Stimulated activated naive CD8-positive, alpha-beta T cell treated with anti-CD3 and anti-CD28 coated beads, Interleukin-15, amount 100 ng/mL, for 72 hours (primary cell): ENCODE measurements at regions not wholly inside any gene's neighbourhood (a gene's known extent, or its start where the extent isn't known, plus 50 kb on each side); places are given as distances from the start of the nearest gene placed in this dataset.
A peak's percentile ranks its signal among the peaks of the same experiment; 100 is the strongest.
"Not testable (repeated sequence)": the region's sequence is repeated elsewhere in the genome, so short reads cannot be mapped to it uniquely, and the experiment has no call there.

Experiments used
- ATAC-seq: fragments of 150-1000 bp; cut with Tn5 transposase; 2 replicates; pipeline ENCODE4 v1.10.0; 2021; ENCODE audit warnings: mild to moderate bottlenecking, moderate library complexity
- DNase-seq, 2 donors: peaks; one replicate each; pipeline ENCODE4 v3.0.0; 2021 to 2022
- H3K27ac Mint-ChIP-seq, 2 donors: one replicate each; pipeline ENCODE4 v1.8.0; 2022; ENCODE audit warnings: mild to moderate bottlenecking in 2 of 2, mixed read lengths in 2 of 2, moderate library complexity in 2 of 2
- H3K27me3 Mint-ChIP-seq: one replicate; pipeline ENCODE4 v1.8.0; 2022; ENCODE audit warnings: mixed read lengths
- H3K4me1 Mint-ChIP-seq: one replicate; pipeline ENCODE4 v1.8.0; 2022; ENCODE audit warnings: mild to moderate bottlenecking, mixed read lengths
- H3K4me3 Mint-ChIP-seq, 2 donors: one replicate each; pipeline ENCODE4 v1.8.0; 2022; ENCODE audit warnings: mild to moderate bottlenecking in 2 of 2, mixed read lengths in 2 of 2, moderate library complexity in 1 of 2
- H3K9me3 Mint-ChIP-seq, 2 donors: one replicate each; pipeline ENCODE4 v1.8.0; 2022; ENCODE audit warnings: mixed read lengths in 2 of 2

DNA sequence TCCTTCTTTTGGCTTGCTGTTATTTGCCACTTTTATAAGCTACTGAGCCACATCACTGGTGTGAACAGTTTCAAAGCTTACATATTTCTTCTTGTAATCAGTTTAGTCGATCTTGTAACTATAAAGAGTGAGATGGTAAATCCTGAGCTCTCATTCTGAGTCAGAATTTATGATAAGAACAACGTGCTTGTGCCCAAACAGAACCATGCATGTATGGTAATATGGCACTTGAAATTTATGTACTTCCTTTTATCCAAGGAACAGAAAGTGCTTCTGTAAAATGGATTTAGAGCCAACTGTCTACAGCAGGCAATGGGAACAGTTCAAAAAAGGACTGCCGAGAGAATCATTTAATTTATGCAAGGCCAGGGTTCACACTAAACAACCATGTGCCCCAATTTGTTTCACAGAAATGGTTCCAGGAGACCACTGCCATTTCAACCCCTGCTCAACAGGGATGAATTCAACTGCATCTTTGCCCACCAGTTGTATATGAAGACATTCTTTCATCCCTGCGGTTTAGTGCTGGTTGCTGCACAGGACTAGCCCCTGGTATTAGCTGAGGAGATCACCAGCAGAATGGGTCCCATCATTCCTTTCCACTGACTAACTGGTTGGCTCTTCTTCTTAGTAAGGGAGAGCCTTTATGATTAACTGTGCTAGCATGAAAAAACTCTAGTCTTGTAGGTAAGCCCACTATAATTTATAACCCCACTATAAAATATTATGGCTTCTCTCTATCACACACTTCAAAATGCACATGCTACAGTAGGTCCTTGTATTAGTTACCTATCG is 162.9 kb upstream of the PGRMC2 start:
- Mint-ChIP-seq H3K4me1 (peaks cover 13% of the 10 kb centered on the region), H3K4me3 (no peak overlapping the region), H3K9me3 (peaks cover 3% of the 10 kb centered on the region in 2 donors), H3K27ac (no peak overlapping the region), H3K27me3 (peaks cover 8% of the 10 kb centered on the region)
- DNase-seq (no peak), ATAC-seq (no peak)

DNA sequence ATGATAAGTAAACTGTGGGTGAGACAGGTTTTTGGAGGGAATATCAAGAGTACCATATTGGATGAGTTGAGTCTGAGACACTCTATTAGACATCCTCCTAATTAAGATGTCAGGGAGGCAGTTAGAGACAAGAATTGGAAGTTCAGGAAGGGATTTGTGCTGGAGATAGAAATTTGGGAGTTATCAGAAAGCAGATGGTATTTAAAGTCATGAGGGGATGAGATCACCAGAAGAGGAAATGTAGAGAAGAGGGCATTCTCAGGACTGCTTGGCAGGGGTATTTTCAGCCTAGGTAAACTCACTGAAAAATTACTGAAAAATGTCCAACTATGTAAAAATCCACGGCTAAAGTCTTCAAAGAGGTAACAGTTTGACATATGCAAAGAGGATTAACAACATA is 161.6 kb upstream of the PGRMC2 start:
- Mint-ChIP-seq H3K27ac (no peak overlapping the region), H3K27me3 (peaks cover 8% of the 10 kb centered on the region), H3K4me1 (peaks cover 7% of the 10 kb centered on the region), H3K9me3 (peaks cover 12 to 16% of the 10 kb centered on the region in 2 donors), H3K4me3 (no peak overlapping the region)
- ATAC-seq (no peak), DNase-seq (no peak)

DNA sequence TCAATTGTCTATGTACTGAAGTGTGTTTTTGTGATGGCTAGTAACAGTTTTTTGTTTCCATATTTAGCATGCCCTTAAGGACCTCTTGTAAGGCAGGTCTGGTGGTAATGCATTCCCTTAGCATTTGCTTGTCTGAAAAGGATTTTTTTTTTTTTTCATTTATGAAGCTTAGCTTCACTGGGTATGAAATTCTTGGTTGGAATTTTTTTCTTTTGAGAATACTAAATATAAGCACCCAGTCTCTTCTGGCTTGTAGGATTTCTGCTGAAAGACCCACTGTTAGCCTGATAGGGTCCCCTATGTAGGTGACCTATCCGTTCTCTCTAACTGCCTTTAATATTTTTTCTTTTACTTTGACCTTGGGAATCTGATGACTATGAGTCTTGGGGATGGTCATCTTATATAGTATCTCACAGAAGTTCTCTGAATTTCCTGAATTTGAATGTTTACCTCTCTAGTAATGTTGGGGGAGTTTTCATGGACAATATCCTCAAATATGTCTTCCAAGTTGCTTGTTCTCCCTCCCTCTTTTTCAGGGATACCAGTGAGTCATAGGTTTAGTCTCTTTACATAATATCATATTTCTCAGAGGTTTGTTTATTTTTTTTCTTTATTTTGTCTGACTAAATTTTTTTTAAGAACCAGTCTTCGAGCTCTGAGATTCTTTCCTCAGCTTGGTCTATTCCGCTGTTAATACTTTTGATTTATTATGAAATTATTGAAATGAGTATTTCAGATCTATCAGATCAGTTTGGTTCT is 157.1 kb upstream of the PGRMC2 start:
- DNase-seq (no peak), ATAC-seq (no peak)
- peaks cover 8% of the 10 kb centered on the region for H3K27me3 Mint-ChIP-seq
- no peaks in the 10 kb centered on the region for H3K4me1 Mint-ChIP-seq
- no peak overlapping the region for H3K4me3 Mint-ChIP-seq
- no peak overlapping the region for H3K27ac Mint-ChIP-seq
- peaks cover 12 to 51% of the 10 kb centered on the region in 2 donors for H3K9me3 Mint-ChIP-seq

DNA sequence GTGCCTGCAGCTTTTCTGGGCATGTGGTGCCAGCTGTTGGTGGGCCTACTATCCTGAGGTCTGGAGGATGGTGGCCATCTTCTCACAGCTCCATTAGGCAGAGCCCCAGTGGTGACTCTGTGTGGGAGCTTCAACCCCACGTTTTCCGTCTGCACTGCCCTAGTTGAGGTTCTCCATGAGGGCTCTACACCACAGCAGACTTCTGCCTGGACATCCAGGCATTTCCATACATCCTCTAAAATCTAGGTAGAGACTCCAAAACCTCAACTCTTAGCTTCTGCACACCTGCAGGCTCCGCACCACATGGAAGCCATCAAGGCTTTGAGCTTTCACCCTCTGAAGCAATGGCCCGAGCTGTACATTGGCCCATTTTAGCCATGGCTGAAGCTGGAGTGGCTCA is 153.3 kb upstream of the PGRMC2 start:
- H3K9me3 Mint-ChIP-seq = peaks cover 12 to 75% of the 10 kb centered on the region in 2 donors
- H3K27me3 Mint-ChIP-seq = no peaks in the 10 kb centered on the region
- no peak for DNase-seq
- no peak overlapping the region for H3K27ac Mint-ChIP-seq
- no peak for ATAC-seq
- no peaks in the 10 kb centered on the region for H3K4me1 Mint-ChIP-seq
- no peak overlapping the region for H3K4me3 Mint-ChIP-seq

DNA sequence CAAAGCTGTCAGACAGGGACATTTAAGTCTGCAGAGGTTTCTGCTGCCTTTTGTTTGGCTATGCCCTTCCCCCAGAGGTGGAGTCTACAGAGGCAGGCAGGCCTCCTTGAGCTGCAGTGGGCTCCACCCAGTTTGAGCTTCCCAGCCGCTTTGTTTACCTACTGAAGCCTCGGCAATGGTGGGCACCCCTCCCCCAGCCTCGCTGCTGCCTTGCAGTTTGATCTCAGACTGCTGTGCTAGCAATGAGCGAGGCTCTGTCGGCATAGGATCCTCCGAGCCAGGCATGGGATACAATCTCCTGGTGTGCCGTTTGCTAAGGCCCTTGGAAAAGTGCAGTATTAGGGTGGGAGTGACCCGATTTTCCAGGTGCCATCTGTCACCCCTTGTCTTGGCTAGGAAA is 149.4 kb upstream of the PGRMC2 start:
- H3K4me1 Mint-ChIP-seq, H3K27me3 Mint-ChIP-seq, DNase-seq, H3K27ac Mint-ChIP-seq, ATAC-seq, H3K4me3 Mint-ChIP-seq: not testable (repeated sequence)
- H3K9me3 Mint-ChIP-seq = peaks cover 0 to 56% of the 10 kb centered on the region in 2 donors

DNA sequence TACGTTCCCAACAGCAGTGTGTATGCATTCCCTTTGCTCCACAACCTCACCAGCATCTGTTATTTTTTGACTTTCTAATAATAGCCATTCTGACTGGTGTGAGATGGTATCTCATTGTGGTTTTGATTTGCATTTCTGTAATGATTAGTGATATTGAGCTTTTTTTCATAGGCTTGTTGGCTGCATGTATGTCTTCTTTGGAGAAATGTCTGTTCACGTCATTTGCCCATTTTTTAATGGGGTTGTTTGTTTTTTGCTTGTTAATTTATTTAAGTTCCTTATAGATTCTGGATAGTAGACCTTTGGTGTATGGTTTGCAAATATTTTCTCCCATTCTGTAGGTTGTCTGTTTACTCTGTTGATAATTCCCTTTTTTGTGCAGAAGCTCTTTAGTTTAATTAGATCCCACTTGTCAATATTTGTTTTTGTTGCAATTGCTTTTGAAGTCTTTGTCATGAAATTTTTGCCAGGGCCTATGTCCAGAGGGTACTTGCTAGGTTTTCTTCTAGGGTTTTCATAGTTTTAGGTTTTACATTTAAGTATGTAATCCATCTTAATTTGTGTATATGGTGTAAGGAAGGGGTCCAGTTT is 141.5 kb upstream of the PGRMC2 start:
- not testable (repeated sequence) for H3K4me1 Mint-ChIP-seq, H3K4me3 Mint-ChIP-seq, ATAC-seq, DNase-seq, H3K27me3 Mint-ChIP-seq, H3K27ac Mint-ChIP-seq
- H3K9me3 Mint-ChIP-seq = peaks cover 5 to 12% of the 10 kb centered on the region in 2 donors

DNA sequence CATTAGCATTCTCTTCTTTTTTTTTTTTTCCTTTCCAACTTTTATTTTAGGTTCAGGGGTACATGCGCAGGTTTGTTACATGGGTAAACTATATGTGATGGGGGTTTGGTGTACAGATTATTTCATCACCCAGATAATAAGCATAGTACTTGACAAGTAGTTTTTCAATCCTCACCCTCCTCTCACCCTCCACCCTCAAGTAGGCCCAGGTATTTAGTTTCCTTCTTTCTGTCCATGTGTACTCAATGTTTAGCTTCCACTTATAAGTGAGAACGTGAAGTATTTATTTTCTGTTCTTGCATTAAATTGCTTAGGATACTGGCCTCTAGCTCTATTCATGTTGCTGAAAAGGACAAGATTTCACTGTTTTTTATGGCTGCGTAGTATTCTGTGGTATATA is 140.8 kb upstream of the PGRMC2 start:
- DNase-seq (no peak), ATAC-seq (no peak)
- Mint-ChIP-seq H3K4me1 (no peaks in the 10 kb centered on the region), H3K27ac (no peak overlapping the region), H3K9me3 (peaks cover 5 to 12% of the 10 kb centered on the region in 2 donors), H3K27me3 (no peaks in the 10 kb centered on the region), H3K4me3 (no peak overlapping the region)

DNA sequence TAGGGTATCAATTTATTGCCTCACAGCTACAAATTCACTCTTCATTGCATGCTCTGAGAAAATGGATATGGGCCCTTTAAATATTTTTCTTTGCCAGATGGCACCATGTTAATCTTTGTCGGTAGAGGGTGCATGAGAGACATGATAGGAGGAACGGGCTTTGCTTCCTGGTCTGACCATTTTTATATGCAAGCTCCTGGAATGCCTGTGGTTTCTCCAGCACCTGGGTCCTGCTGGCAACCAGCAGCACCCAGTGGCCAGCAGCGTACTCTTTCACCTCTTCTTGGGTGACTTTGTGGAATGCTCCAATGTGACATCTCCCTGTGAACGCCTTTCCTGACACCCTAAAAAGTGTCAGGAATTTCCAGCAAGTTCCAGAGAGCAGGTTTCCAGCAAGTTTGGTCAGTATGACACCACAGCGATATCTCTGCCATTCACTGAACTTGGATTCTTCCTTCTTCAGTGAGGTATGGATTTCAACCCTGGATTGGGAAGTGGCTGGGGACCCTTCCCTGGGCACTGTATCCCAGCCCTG is 140.3 kb upstream of the PGRMC2 start:
- Mint-ChIP-seq H3K27me3 (no peaks in the 10 kb centered on the region), H3K27ac (no peak overlapping the region), H3K4me3 (no peak overlapping the region), H3K9me3 (peaks cover 5 to 12% of the 10 kb centered on the region in 2 donors), H3K4me1 (no peaks in the 10 kb centered on the region)
- DNase-seq (no peak), ATAC-seq (no peak)

DNA sequence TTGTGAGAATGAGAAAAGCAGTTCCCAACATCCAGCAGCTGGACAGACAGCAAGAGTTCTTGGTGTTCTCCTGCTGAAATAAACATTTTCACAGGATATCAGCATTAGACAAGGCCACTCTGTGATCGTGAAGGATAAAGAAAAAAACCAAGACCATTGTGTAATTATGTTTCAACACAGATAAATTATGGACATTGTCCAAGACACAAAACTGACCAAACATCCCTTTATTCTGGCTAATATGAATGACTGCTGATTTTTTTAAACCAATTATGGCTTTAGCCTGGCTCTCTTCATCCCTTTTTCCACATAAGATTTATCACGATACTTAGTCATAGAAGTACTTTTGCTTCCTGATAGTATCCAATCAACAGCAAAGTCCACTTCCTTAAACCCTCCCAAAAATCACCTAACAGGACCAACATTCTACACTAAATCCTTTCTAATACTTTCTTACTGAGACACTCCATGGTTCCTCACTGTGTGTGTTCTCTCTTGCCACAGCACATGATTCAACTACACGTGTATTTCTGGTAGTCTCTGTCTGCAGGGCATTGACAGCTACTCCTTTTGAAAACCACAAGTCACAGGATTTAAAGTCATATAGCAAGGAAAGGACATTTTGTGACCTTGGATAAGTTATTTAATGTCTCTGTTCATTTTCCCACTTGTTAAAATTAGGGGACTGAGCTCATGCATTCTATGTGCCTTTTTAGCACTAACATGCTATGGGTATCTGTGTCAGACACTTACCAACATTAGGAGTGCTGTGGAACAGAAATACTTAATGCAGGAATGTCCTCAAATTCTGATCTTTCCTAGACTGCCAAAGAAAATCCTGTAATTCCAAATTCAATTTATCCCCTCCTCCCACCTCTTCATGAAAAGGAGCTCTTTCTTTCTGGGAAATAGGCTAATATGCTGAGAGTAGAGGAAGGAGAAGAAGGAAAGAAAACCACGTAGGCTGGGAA is 137.2 kb upstream of the PGRMC2 start:
- peaks cover 5 to 12% of the 10 kb centered on the region in 2 donors for H3K9me3 Mint-ChIP-seq
- no peak for DNase-seq
- no peaks in the 10 kb centered on the region for H3K4me1 Mint-ChIP-seq
- no peaks in the 10 kb centered on the region for H3K27me3 Mint-ChIP-seq
- H3K27ac Mint-ChIP-seq = peak overlapping the region in 1 of 2 donors; percentile 20
- no peak for ATAC-seq
- no peak overlapping the region for H3K4me3 Mint-ChIP-seq

DNA sequence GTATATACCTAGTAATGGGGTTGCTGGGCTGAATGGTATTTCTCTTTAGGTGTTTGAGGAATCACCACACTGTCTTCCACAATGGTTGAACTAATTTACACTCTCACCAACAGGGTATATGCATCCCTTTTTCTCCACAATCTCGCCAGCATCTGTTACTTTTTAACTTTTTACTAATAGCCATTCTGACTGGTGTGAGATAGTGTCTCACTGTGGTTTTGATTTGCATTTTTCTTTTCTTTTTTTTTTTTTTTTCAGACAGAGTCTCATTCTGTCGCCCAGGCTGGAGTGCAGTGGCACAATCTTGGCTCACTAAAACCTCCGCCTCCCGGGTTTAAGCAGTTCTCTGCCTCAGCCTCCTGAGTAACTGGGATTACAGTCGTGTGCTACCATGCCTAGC is 134.7 kb upstream of the PGRMC2 start:
- H3K27me3 Mint-ChIP-seq, ATAC-seq, H3K4me1 Mint-ChIP-seq: not testable (repeated sequence)

DNA sequence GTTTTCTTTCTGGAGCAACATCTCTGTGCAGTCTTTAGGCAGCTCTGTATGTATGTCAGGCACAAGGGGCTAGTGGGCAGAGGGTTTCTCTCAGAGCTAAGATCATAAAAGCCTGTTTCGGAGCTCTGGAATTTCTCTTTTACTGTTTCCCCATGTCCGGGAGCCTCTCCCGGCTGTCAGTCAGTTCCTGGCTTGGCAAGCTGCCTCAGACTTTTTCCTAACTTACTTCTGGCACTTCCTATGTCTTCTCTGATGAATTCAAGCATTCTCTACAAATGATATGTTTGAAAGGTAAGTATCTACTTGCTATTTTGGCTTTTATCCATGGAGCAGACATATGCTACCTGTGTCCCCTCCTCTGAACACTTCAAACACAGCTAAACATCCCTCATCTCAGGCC is 129.3 kb upstream of the PGRMC2 start:
- H3K27me3 Mint-ChIP-seq = peaks cover 6% of the 10 kb centered on the region

More for the DNA sequence above, 134.7 kb upstream of the PGRMC2 start:
- not testable (repeated sequence) for H3K27ac Mint-ChIP-seq, H3K9me3 Mint-ChIP-seq, H3K4me3 Mint-ChIP-seq, DNase-seq

DNA sequence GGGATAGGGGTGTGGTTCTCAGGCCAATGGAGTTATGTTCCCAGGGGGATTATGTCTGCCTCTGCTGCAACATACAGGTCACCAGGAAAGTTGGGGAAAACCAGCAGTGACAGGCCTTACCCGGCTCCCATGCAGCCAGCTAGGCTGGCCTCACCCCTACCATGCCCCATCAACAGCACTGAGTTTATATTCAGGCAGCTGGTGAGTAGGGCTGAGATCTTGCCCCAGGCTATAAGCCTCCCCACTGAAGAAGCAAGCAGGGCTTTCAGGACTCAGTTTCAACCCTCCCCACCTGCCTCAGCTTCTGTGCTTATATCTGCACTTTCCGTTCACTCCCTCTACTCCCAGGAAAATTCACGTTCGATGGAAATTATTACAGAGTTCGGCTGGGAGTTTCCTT is 122.4 kb upstream of the PGRMC2 start:
- Mint-ChIP-seq H3K4me1 (peaks cover 7% of the 10 kb centered on the region), H3K27ac (no peak overlapping the region), H3K9me3 (peaks cover 9 to 14% of the 10 kb centered on the region in 2 donors), H3K4me3 (no peak overlapping the region), H3K27me3 (peaks cover 6% of the 10 kb centered on the region)
- no peak for ATAC-seq
- no peak for DNase-seq

More for the DNA sequence above, 129.3 kb upstream of the PGRMC2 start:
- H3K4me1 Mint-ChIP-seq = no peaks in the 10 kb centered on the region
- no peak overlapping the region for H3K27ac Mint-ChIP-seq
- no peaks in the 10 kb centered on the region for H3K9me3 Mint-ChIP-seq
- H3K4me3 Mint-ChIP-seq = no peak overlapping the region
- ATAC-seq (no peak), DNase-seq (no peak)

DNA sequence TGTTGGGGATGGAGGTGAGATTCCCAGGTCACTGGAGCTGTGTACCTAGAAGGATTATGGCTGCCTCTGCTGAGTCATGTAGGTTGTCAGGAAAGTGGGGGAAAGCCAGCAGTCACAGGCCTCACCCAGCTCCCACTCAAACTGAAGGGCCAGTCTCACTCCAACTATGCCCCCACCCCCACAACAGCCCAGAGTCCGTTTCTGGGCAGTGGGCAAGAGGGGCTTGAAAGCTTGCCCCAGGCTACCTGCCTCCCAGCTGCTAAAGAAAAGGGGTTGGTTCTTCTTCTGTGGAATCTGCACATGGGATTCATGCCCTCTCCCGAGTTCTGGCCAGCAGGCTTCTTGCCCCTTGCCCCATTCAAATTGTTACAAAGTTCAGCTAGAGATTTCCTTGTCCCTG is 116.0 kb upstream of the PGRMC2 start:
- peaks cover 18 to 59% of the 10 kb centered on the region in 2 donors for H3K9me3 Mint-ChIP-seq
- no peak overlapping the region for H3K27ac Mint-ChIP-seq
- no peaks in the 10 kb centered on the region for H3K4me1 Mint-ChIP-seq
- ATAC-seq (no peak), DNase-seq (no peak)
- no peak overlapping the region for H3K4me3 Mint-ChIP-seq
- no peaks in the 10 kb centered on the region for H3K27me3 Mint-ChIP-seq

DNA sequence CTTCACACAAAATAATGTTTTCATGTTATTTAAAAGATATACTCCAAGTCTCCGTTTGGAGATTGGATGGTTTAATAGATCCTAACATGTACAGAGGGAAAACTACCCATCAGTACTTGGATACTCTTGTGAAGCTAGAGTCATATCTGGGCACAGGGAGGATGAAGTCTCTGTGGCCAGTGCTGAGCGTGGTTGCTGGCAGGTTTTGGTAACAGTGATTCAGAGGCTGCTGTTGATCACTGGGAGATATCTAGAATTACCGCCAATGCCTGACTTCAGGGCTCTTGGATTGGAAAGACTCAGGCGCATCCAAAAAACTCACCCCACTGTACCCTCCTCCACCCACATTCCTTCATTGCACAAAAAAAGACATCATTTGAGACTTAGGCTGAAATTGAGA is 107.2 kb upstream of the PGRMC2 start:
- ATAC-seq (no peak), DNase-seq (no peak)
- Mint-ChIP-seq H3K9me3 (peaks cover 11% of the 10 kb centered on the region in 2 donors), H3K27me3 (no peaks in the 10 kb centered on the region), H3K4me1 (no peaks in the 10 kb centered on the region), H3K27ac (no peak overlapping the region), H3K4me3 (no peak overlapping the region)
